ENCODE measurements at regions not wholly inside any gene's neighbourhood (a gene's known extent, or its start where the extent isn't known, plus 50 kb on each side); places are given as distances from the start of the nearest gene placed in this dataset.
"Not testable (repeated sequence)": the region's sequence is repeated elsewhere in the genome, so short reads cannot be mapped to it uniquely, and the experiment has no call there.

- TF ChIP-seq CTCF (IDR thresholded peaks at IDR 0.05; ENCODE audit: low read depth, low read length) = no peak
These were observed 793.7 kb downstream of the SLITRK5 start for GRCh38 chr13:88464851-88465250.

GRCh38 chr13:88472316-88472715, 801.1 kb downstream of the SLITRK5 start:
- no peak for TF ChIP-seq CTCF (IDR thresholded peaks at IDR 0.05; ENCODE audit: low read depth, low read length)
- no peak for DNase-seq (ENCODE audit: extremely low read depth, low read depth)

More at GRCh38 chr13:88464851-88465250, 793.7 kb downstream of the SLITRK5 start:
- no peak for DNase-seq (ENCODE audit: extremely low read depth, low read depth)

GRCh38 chr13:88483202-88483601, 812.0 kb downstream of the SLITRK5 start:
- no peak for TF ChIP-seq CTCF (IDR thresholded peaks at IDR 0.05; ENCODE audit: low read depth, low read length)
- no peak for DNase-seq (ENCODE audit: extremely low read depth, low read depth)

DNA sequence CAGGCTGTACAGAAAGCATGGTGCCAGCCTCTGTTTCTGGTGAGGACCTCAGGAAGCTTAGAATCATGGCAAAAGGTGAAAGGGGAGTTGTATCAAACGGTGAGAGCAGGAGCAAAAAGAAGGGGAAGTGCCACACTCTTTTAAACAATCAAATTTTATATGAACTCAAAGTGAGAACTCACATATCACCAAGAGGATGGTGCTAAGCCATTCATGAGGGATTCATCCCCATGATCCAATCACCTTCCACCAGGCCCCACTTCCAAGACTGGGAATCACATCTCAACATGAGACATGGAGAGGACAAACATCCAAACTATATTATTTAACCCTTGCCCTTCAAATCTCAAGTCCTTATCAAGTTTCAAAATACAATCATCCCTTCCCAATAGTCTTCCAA, 836.7 kb downstream of the SLITRK5 start:
- no peak for DNase-seq (ENCODE audit: extremely low read depth, low read depth)
- TF ChIP-seq CTCF (IDR thresholded peaks at IDR 0.05; ENCODE audit: low read depth, low read length) = no peak

- not testable (repeated sequence) for DNase-seq (ENCODE audit: extremely low read depth, low read depth)
These were observed 841.8 kb downstream of the SLITRK5 start for GRCh38 chr13:88512993-88513392.

DNA sequence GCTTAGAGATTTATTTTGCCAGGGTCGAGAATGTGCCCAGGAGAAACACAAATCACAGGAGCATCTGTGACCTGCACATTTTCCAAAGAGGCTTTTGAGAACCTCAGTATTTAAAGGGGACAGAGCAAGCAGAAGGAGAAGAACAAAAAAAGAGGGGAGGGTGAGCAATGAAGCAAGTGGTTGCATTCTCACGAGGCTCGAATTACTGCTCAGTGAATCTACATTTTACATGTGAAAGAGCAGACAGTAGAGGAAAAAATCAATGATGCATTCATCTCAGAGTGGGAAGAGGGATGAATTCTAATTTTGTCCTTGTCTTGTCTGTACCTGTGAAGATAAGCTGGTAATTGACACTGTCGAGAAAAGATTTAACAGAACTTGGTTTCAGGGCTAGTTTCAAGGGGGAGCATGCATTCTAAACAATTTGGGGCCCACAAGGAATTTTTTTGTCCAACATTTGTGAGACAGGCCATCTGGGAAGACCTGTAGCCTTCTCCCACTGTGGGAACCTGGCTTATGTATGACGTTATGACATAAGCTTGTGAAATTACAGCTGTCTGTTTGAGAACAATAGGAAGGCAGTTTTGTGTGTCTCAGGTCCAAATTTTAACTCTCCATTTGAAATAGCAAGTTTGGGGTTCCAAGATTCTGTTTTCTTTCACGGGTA, 855.1 kb downstream of the SLITRK5 start:
- TF ChIP-seq CTCF (IDR thresholded peaks at IDR 0.05; ENCODE audit: low read depth, low read length) = no peak
- DNase-seq (ENCODE audit: extremely low read depth, low read depth) = no peak

DNA sequence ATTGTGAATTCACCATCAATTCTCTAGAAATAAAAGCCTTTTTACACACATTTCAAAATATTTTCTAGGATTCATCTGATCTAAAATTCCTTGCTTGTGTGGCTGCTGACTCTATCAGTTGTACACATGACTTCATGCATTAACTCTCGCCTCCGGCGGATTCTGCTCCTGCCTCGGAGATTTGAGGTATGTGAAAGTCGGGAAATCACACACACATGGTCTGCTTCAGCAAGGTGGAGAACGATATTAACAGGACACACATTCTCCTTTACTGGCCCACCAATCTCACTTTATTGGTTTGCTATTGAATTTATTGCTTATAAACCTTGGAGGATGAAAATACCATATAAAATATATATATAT, 855.7 kb downstream of the SLITRK5 start:
- DNase-seq (ENCODE audit: extremely low read depth, low read depth) = no peak
- no peak for TF ChIP-seq CTCF (IDR thresholded peaks at IDR 0.05; ENCODE audit: low read depth, low read length)

GRCh38 chr13:88541994-88542393, 870.8 kb downstream of the SLITRK5 start:
- no peak for TF ChIP-seq CTCF (IDR thresholded peaks at IDR 0.05; ENCODE audit: low read depth, low read length)
- DNase-seq (ENCODE audit: extremely low read depth, low read depth) = no peak

Data from AG09319 (cell line).